ENCODE measurements at regions not wholly inside any gene's neighbourhood (a gene's known extent, or its start where the extent isn't known, plus 50 kb on each side); places are given as distances from the start of the nearest gene placed in this dataset.

GRCh38 chr2:180647621-180648020, 332.8 kb upstream of the UBE2E3 start:
- Histone ChIP-seq H3K27ac (replicated peaks) (no peak overlapping the region), H3K4me3 (replicated peaks; ENCODE audit: insufficient read depth, low read length) (no peak overlapping the region), H3K27me3 (ENCODE audit: insufficient read depth, poor library complexity, severe bottlenecking) (no peaks in the 10 kb centered on the region)
- DNase-seq (ENCODE audit: low read depth in 1 of 2, low spot score in 1 of 2), result no peak
- no peak for TF ChIP-seq POLR2AphosphoS5 (IDR thresholded peaks at IDR 0.05; ENCODE audit: low read depth)
- TF ChIP-seq CTCF (IDR thresholded peaks at IDR 0.05; ENCODE audit: insufficient read depth, low read length), result no peak
- no peak for TF ChIP-seq SPI1 (IDR thresholded peaks at IDR 0.05; ENCODE audit: borderline replicate concordance, low read depth)
- no peak for TF ChIP-seq GABPA (IDR thresholded peaks at IDR 0.05; ENCODE audit: low read depth)
- TF ChIP-seq REST (IDR thresholded peaks at IDR 0.05; ENCODE audit: insufficient replicate concordance, low read depth), result no peak

GRCh38 chr2:180647221-180647620, 333.2 kb upstream of the UBE2E3 start:
- no peak overlapping the region for H3K27ac ChIP-seq (replicated peaks)
- H3K27me3 ChIP-seq (ENCODE audit: insufficient read depth, poor library complexity, severe bottlenecking), result no peaks in the 10 kb centered on the region
- no peak for TF ChIP-seq SPI1 (IDR thresholded peaks at IDR 0.05; ENCODE audit: borderline replicate concordance, low read depth)
- no peak for TF ChIP-seq GABPA (IDR thresholded peaks at IDR 0.05; ENCODE audit: low read depth)
- no peak for TF ChIP-seq REST (IDR thresholded peaks at IDR 0.05; ENCODE audit: insufficient replicate concordance, low read depth)
- TF ChIP-seq POLR2AphosphoS5 (IDR thresholded peaks at IDR 0.05; ENCODE audit: low read depth), result no peak
- no peak for TF ChIP-seq CTCF (IDR thresholded peaks at IDR 0.05; ENCODE audit: insufficient read depth, low read length)
- H3K4me3 ChIP-seq (replicated peaks; ENCODE audit: insufficient read depth, low read length), result no peak overlapping the region
- DNase-seq (ENCODE audit: low read depth in 1 of 2, low spot score in 1 of 2), result no peak

GRCh38 chr2:180646756-180647155, 333.6 kb upstream of the UBE2E3 start:
- no peaks in the 10 kb centered on the region for H3K27me3 ChIP-seq (ENCODE audit: insufficient read depth, poor library complexity, severe bottlenecking)
- no peak for TF ChIP-seq CTCF (IDR thresholded peaks at IDR 0.05; ENCODE audit: insufficient read depth, low read length)
- no peak overlapping the region for H3K4me3 ChIP-seq (replicated peaks; ENCODE audit: insufficient read depth, low read length)
- no peak for DNase-seq (ENCODE audit: low read depth in 1 of 2, low spot score in 1 of 2)
- H3K27ac ChIP-seq (replicated peaks), result no peak overlapping the region

- TF ChIP-seq POLR2AphosphoS5 (IDR thresholded peaks at IDR 0.05; ENCODE audit: low read depth) (no peak), CTCF (IDR thresholded peaks at IDR 0.05; ENCODE audit: insufficient read depth, low read length) (no peak), REST (IDR thresholded peaks at IDR 0.05; ENCODE audit: insufficient replicate concordance, low read depth) (no peak), SPI1 (IDR thresholded peaks at IDR 0.05; ENCODE audit: borderline replicate concordance, low read depth) (no peak), GABPA (IDR thresholded peaks at IDR 0.05; ENCODE audit: low read depth) (no peak)
Measured at GRCh38 chr2:180644709-180645108, 335.7 kb upstream of the UBE2E3 start.

More at GRCh38 chr2:180644709-180645108, 335.7 kb upstream of the UBE2E3 start:
- H3K27ac ChIP-seq (replicated peaks), result no peak overlapping the region
- no peak for DNase-seq (ENCODE audit: low read depth in 1 of 2, low spot score in 1 of 2)
- H3K4me3 ChIP-seq (replicated peaks; ENCODE audit: insufficient read depth, low read length), result no peak overlapping the region
- no peaks in the 10 kb centered on the region for H3K27me3 ChIP-seq (ENCODE audit: insufficient read depth, poor library complexity, severe bottlenecking)
